Mammary epithelial cell (primary cell): ENCODE measurements at regions not wholly inside any gene's neighbourhood (a gene's known extent, or its start where the extent isn't known, plus 50 kb on each side); places are given as distances from the start of the nearest gene placed in this dataset.

Source experiments
- CTCF ChIP-seq, 2 donors: IDR thresholded peaks in 1 of 2; conservative IDR thresholded peaks in 1 of 2; 2 replicates each; pipeline ENCODE4 v1.5.1; 2011 to 2012; ENCODE audit warnings: inconsistent platforms in 2 of 2, low read length in 2 of 2, mild to moderate bottlenecking in 2 of 2, control low read depth in 1 of 2, low read depth in 1 of 2; ENCODE audit not compliant: insufficient read depth in 1 of 2; ENCODE audit errors: extremely low read depth in 1 of 2
- EZH2 ChIP-seq: IDR thresholded peaks from 2 replicates; pipeline ENCODE4 v1.6.1; 2012; ENCODE audit warnings: low read length, inconsistent platforms, borderline replicate concordance

GRCh38 chr13:90552702-90553101, 794.8 kb upstream of the MIR17HG start:
- no peak for TF ChIP-seq EZH2
- no peak for TF ChIP-seq CTCF (conservative IDR thresholded peaks at IDR 0.05 in 1 of 2, IDR thresholded peaks at IDR 0.05 in 1 of 2; ENCODE audit: extremely low read depth in 1 of 2, insufficient read depth in 1 of 2, low read depth in 1 of 2, low read length in 2 of 2)
